Stimulated activated CD4-positive, alpha-beta T cell treated with anti-CD3 and anti-CD28 coated beads, Interleukin-2, amount 100 ng/mL, for 48 hours (primary cell): ENCODE measurements at regions not wholly inside any gene's neighbourhood (a gene's known extent, or its start where the extent isn't known, plus 50 kb on each side); places are given as distances from the start of the nearest gene placed in this dataset.

Source experiments
- DNase-seq, 2 donors: peaks; one replicate each; pipeline ENCODE4 v3.0.0-alpha.2; 2020

DNA sequence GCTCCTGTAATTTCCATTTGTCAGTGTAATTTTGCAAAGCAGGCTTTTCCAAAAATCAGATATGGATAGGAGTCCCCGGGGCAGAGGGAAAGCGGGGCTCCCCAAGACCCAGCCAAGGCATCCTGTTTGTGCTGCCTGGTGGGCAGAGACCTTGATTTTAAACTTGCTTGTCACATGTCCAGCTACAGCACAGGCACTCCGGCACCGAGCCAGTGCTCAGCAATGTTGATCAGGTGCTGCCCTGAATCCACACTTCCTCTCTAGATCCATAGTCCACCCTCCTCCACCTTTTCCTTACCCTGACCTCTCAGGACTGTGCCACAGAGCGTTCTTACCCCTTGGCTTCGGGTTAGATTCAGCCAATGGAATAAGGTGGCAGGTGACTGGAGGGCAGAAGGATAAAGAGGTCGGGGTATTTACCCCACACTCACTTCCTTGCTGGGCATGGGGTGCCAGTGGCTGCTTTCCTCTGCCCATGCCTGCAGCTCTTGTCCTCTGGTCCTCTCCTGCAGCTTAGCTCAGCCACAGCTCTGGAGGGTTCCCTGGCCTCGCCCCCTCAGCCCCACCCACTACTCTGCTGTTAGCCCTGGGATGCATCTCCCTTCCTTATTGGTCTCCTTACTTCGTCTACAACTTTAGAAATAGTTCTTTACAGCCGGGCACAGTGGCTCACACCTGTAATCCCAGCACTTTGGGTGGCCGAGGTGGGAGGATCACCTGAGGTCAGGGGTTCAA is 80.1 kb downstream of the IRF2BPL start:
- DNase-seq, result no peak

DNA sequence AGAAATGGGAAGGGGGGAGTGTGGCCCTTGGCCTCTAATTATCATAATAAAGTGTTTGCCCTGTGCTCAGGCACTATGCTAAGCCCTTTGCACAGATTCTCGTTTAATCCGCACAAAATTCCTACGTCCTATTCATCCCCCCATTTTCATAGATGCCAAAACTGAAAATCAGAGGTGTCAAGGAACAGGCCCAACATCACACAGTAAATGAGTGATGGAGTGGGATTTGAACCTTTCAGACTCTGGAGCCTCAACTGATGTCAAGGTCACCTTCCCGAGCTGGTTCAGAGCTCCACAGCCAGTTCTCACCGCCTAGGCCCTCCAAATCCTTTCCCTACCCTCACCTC is 80.7 kb downstream of the IRF2BPL start:
- DNase-seq, result no peak

DNA sequence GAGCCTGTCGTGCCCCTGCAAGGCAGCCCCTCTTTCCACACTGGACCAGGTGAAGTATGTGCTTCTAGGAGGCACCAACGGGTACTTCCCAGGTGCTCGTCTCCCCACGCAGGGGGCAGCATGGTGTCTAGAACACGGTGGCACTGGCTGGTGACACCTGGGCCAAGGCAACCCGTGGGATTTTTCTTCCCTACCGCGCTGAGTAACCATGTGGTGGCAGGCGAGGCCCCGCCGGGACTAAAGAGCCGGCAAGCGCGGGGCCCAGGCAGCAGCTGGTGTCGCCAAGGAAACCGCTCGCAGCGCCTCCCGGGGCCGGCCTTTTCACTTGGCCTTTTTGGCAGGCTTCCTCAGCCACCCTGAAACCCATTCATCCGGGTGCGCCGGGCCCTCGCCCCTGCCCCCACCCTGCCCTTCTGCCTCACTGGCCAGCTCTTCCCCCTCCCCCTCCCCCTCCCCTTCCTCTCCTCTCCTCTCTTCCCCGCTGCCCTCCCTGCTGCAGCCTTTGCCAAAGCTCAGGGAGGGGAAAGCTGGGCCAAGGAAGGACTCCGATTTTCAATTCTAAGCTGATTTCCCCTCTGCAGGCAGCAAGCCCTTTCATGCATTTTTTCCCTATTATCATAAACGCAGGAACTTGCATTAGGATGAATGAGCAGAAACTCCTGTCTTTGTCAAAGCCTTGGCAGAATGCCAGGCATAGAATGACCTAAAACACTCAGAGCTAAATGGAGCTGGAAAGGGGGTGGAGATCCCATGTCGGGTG is 81.2 kb downstream of the IRF2BPL start:
- peak; percentile 64 to 73 for DNase-seq

DNA sequence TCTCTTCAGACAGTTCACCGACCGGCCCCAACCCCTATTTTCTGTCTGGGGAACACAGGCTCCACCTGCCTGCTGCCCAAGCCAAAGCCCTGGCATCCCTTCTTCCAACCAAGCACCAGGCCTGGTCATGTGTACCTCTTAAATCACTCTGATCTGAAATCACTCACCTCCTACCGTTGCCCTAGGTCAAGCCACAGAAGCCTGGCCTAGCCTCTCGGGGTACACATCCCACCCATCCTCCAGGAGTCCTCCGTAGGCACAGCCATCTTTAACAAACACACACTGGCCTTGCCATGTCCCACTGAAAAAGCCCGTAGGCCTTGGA is 81.8 kb downstream of the IRF2BPL start:
- no peak for DNase-seq

DNA sequence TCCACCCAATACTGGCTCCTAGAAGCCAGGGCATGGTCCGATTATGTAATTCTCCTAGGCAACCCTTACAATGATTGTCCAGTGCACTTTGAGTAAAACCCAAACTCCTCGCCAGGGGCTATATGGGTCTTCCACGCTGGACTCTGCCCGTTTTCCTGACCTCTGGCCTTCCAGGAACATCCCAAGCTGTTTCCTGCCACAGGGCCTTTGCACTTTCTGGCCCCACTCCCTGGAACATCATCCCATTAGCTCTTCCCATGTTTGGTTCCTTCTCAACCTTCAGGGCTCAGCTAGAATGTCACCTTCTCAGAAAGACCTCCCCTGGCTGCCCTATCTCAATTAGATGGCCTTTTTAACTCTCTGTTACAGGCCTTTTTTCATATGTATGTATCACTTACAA is 85.4 kb downstream of the IRF2BPL start:
- no peak for DNase-seq

DNA sequence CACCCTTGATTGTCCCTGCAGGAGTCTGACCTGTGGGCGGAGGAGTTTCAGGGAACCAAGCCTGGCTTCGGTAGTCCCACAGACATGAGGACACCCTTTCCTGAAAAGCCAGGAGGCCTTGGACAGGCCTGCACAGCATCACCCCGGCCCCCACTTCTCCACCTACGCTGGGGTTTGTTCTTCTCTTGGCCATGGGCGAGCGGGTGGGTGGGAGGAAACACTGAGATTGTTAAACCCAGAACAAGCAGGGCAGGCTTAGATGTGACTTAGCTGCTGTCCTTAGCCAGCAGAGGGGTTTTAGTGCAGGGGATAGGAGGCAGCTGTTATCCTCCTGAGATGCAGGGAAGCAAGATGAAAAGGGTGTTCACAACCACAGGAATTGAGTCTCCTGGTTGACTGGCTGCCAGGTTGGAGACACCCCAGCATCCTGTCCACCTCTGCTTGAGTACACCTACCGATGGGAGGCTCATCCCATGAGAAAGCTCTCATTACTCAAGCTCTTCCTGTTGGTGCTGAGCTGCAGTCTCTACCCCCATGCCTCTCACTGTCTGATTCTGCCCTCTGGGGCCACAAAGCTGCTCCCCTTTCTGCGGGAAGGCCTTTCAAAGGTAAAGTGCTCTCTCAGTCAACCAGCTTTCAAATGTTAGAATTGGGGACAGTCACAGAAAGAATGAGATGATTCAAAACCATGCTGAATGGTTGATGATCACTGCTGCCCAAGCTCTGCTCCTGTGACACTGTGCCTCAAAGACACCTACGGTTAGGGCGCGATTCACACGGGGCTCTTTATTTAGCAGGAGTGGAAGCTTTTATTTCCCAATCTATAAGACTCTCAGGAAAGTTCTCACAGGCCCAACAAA is 86.3 kb downstream of the IRF2BPL start:
- no peak for DNase-seq

DNA sequence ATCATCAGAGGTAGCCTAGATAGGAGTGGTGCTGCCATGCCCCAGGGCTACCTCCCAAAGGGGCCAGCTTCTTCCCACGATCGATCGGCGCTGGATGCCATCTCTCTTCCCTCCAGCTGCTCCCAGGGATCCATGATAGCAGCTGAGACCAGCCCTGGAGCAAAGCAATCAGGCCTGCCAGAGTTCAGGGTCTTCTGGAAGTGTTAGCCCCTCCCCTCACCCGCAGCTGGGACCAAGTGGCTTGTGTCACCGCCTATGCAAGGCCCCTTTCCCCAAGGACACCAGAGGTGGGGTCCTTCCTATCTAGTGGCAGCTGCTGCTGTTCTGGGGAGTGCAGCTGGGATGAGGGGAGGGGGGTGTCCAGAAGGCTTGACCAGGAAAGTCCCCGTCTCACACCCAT is 87.0 kb downstream of the IRF2BPL start:
- no peak for DNase-seq

DNA sequence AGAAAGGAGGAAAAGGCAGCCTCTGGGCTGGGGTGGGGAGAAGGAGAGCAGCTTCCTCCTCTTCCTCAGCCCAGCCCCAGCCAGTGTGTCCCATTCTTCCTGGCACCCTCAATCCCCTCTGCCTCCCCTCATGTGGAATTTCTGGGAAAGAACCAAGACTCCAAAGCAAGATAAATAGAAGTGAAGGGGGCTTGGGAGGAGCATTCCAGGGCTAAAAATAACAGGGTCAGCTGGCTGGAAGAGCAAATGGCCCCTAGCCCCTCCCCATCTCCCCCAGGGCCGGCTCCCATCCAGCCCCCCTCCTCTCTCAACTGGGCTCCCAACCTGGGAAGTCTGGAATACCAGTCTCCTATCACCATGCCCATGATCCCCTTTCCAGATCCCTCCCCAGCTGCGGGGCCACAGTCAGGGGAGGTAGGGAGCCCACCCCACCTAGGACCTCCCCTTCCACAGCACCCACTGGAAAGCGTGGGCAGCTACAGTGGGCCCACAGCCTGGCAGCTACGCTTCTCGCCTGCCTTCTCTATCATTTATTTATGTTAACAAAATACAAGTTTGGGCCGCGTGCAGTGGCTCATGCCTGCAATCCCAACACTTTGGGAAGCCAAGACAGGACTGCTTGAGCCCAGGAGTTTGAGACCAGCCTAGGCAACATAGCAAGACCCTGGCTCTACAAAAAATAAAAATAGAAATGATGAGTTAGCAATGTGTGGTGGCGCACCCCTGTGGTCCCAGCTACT is 88.3 kb downstream of the IRF2BPL start:
- DNase-seq, result no peak

DNA sequence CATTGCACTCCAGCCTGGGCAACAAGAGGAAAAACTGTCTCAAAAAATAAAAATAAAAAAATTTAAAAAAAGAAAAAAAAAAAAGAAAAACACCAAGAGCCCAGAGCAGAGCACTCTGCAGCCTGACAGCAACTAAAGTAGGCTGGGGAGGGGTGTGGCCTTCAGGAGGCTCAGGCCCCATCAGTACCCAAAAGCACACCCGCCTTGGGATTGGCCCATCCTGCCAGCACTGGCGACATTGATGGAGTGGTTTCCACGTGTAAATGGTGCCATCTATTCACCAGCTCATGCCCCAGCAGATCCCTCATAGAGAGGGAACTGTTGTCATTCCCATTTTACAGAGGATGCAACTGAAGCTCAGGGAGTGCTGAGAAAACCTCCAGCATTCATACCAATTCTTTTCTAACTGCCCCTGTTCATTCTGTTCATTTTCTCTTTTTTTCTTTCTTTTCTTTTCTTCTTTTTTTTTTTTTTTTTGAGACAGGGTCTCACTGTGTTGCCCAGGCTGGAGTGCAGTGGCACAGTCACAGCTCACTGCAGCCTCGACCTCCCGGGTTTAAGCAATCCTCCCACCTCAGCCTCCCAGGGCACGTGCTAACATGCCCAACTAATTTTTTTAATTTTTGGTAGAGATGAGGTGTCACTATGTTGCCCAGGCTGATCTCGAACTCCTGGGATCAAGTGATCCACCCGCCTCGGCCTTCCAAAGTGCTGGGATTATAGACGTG is 89.3 kb downstream of the IRF2BPL start:
- DNase-seq, result no peak

DNA sequence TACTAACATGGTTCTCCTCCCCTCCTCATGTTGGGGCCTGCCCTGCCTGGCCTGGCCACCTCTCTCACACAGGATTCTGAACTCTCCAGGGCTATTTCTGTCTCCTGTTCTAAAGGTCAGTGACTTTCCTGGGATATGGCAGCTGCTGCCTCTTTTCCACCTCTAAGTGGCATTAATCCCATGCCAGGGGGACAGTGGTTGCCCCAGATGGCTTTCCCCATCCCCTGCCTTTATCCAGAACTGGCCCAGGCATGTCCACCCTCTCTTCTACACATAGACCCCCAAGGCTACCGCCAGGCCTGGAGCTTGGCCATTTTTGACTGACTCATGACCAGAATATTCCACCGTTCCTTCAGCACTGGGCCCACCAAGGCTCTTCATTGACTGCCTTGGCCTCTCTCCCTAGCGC is 90.4 kb downstream of the IRF2BPL start:
- DNase-seq, result no peak

DNA sequence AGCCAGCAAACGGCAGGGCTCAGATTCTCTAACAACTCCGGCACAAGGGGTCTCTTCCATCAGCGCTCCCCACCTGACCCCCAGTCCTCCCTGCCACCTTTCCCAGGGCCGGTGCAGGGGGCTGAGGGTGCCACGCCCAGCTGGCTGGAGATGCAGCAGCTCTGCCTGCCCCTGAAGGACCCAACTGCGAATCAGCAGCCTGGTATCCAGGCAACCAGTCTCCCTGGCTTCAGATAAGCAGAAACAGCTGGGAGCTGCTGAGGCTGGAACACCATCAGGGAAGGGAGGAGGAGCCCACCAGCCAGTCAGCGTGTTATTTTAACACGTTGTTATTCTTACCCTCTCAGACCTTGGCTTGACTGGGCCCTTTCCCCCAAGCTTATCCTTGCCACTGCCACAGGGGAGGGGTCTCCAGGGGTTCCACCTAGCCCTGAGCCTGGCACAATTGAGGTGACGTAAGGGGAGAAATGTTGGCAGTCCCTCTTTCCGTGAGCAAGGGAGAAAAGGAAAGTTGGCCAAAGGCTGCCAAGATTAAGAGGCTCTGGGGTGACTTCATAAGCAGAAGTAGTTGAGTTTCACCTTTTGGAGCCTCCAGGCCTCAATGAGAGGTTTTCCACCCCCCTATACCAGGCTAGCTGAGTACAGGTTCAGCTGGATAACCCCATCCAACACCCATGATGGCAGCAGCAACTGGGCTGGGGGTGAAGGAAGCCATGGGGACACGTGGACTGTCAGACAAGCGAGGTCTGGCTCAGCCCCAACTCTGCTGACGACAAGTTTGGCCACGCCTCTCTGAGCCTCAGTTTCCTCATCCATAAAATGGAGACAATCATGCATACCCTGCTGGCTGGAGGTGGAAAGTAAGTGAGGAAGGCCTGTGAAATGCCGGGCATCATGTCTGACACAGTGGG is 91.1 kb downstream of the IRF2BPL start:
- no peak for DNase-seq

DNA sequence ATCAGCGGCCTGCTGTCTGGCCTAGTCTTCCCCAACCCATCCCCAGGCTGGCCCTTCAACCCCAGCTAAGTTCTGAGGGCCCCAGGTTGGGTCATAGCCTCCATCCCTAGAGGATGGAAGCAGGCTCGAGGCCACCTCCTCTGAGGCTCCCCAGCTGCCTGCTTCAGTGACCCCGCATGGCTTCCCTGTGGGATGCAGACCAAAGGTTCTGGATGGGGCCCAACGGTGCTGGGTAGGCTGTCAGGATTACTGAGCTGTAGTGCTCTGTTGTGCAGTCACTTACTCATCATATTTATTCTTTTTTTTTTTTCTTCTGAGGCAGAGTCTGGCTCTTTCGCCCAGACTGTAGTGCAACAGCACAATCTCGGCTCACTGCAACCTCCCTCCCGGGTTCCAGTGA is 92.0 kb downstream of the IRF2BPL start:
- DNase-seq, result no peak

DNA sequence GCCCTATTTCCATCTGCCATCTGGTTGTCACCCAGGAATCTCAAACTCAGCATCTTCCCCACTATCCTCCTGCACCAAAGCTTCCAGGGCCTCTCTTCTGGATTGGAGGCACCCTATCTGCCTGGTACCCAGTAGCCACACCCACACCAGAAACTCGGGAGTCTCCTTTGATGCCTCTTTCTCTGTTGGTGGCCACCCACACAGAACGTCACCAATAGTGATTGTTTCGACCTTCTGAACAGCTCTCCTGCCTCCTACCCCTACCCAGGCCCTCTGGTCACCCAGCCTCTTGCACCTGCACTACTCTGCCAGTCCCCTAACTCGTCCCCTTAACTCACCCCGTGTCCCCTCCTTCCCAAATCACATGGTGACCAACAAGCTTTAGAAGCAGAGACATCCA is 95.0 kb downstream of the IRF2BPL start:
- DNase-seq, result no peak

DNA sequence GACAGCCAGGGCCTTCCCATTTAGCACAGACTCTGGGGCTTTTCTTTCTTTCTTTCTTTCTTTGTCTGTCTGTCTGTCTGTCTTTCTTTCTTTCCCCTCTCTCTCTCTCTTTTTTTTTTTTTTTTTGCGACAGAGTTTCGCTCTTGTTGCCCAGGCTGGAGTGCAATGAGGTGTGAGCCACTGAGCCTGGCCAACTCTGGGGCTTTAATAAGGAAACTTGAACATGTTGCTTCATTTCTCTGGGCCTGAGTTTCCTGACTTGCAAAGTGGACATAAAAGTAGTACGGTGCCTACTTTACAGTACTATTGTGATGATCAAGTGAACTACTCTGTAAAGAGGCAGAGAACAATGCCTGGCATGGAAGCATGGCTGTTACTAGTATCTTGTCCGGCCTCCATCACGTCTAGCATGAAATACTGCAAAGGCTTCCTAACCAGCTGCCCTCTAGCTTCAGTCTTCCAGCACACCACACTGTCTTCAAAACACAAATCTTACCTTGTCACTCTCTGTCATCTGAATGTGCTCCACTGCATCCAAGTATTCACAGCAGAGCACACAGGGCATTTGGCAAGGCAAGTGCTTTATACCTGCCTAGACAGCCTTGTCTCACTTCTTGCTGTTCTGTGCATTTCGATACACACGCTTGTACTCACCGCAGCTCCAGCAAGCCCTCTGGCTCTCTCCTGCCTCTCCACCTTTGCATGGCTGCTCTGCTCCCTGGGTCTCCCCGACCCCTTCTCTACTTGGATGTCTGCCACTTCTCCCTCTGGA is 96.7 kb downstream of the IRF2BPL start:
- DNase-seq, result no peak

DNA sequence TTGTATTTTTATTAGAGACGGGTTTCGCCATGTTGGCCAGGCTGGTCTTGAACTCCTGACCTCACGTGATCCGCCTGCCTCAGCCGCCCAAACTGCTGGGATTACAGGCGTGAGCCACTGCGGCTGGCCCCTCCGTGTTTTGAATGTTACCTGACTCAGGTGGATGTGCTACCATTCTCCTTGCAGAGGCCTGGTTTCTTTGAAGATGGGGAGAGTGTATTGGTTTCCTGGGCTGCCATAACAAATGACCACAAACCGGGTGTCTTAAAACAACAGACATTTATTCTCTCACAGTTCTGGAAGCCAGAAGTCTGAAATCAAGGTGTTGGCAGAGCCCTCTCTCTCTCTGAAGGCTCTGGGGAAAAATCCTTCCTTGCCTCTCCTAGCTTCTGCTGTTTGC is 98.0 kb downstream of the IRF2BPL start:
- DNase-seq, result no peak

DNA sequence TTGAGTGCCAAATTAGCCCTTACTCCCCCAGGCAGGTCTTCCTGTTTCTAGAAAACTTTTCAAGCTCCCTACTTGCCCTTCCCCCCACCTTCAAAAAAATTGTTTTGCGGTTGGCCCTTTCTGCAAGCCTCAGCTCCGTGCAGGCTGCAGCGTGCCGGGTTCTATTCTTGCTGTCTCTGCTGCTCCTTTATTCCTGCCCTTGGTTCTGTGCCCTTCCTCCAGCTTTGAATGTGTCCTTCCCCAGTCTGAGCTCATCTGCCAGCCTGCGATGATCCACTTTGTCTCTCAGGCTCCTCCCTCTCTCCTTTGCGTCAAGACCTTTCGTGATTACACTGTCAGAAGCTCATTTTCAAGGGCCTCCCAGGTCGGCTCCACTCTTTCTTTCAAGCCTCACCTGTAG is 98.6 kb downstream of the IRF2BPL start:
- peak in 1 of 2 donors; percentile 34 for DNase-seq

DNA sequence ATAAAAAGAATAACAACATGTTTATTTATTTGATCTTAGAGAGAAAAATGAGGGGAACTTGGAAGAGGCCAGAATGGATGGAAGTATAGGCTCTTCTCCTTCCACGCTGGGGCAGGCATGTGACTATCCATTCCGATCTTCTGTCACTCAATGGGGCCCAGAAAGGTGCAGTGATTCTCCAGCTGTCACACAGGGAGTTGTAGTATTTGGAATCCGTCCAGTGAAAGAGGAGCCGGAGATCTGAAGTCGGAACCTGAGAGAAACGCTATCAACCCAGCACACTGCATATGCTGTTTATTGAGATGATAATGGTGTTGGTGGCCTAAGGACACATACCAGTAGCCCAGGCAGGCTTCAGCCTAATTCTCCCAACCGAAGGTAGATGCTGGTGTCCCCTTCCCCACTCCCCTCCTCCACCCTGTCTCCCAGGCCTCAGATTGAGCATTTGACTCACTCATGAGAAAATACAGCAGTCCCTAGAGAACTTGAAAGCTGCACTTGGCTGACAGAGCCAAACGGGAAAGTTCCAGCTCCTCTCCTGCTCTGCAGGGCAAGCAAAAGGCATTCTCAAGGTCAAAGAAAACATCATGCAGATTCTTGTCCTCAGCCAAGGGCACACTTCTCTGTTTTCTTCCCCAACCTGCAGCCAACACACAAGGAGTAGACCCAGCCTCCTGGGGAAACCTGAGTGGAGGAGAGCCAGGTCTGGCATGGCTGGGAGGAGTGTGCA is 100.4 kb downstream of the IRF2BPL start:
- no peak for DNase-seq

DNA sequence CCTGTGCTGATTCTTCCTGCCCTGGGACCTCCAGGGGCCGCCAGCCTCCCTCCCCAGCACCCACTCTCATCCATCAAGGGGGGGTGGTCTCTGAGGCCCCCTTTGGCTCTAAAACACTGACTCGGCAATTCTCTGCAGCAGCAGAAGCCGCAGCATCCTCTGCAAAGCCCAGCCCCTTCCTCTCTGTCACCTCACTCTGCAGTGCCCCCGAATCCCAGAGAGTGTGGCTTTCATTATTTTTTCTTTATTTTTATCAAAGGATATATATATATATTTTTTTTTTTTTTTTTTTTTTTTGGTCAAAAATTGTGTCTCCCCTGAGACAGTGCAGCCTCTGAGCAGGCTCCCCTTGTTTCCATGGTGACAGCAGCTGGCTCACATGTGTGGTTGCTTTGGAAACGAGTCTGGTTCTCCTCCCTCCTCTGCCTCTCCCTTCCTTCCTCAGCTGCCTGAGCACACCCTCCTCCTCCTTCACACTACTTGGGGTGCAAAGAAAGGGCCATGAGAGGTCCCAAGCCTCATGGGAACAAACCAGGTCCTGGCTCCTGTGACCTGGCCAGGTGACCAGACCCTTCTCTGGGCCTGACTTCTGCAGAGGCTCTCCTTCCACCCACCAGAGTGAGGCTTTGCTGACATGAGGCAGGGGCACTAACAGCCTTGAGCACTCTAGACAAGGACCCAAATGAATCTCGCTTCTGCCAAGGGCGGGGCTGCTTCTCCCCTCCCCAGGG is 100.5 kb downstream of the LRRC74A start:
- DNase-seq, result peak in 1 of 2 donors; percentile 32

DNA sequence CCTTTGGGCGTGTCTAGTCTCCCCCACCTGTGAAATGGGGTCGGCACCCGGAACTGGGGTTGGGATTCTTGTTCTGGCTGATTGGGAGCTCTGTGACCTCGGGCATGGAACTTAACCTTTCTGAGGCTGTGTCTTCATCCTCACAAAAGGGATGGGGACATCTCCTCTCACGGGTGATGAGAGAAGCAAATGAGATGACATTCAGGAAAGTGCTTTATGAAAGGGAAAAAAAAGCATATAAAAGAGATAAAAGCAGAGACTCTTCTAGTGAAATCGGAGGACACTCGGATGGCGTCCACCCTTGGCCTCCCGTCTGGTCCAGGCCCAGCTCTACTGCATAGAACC is 98.9 kb downstream of the LRRC74A start:
- DNase-seq, result no peak
